GM19455 (cell line): ENCODE measurements at regions not wholly inside any gene's neighbourhood (a gene's known extent, or its start where the extent isn't known, plus 50 kb on each side); places are given as distances from the start of the nearest gene placed in this dataset.
A peak's percentile ranks its signal among the peaks of the same experiment; 100 is the strongest.
"Not testable (repeated sequence)": the region's sequence is repeated elsewhere in the genome, so short reads cannot be mapped to it uniquely, and the experiment has no call there.

ENCODE experiments used
- ATAC-seq: cut with Tn5 transposase; IDR thresholded peaks from one replicate; pipeline ENCODE4 v1.9.1; 2021; ENCODE audit not compliant: unreplicated experiment

GRCh38 chr6:72457738-72458137 lies 164.1 kb upstream of the KCNQ5 start:
- no peak for ATAC-seq

DNA sequence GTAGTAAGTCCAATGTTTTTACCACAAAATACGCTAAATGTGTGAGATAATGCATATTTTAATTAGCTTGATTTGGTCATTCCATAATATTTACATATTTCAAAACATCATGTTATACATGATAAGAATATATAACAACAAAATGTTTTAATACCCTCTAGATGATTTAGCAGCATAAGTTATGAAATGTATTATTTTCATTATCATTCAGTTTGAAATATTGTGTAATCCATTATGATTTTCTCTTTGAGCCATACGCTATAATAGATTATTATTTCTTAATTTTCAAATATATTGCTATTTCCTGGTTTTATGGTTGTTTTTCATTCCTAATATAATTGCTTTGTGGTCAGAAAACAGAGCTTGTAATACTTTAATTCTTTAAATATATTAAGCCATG lies 163.3 kb upstream of the KCNQ5 start:
- ATAC-seq: no peak

- ATAC-seq: no peak
Measured at GRCh38 chr6:72461144-72461543, 160.7 kb upstream of the KCNQ5 start.

DNA sequence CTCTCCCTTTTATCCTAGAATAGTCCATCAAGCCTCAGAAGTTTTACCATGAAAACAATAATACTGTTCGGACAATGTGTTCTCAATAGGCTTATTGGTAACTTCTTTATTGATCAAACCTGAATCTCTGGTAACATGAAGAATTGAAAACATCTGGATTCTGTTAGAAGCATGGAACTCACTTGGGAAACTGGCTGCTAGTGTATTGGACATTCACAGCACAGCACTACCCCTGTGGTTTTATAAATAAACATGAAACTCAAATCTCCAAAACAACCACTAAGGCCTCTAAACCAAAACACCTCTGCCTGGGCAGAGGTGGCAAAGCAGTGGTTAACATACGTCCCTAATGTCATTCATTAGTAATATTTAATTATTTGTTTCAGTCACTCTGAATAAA lies 157.6 kb upstream of the KCNQ5 start:
- no peak for ATAC-seq

- ATAC-seq: no peak
Measured at GRCh38 chr6:72464791-72465691, 156.8 kb upstream of the KCNQ5 start.

DNA sequence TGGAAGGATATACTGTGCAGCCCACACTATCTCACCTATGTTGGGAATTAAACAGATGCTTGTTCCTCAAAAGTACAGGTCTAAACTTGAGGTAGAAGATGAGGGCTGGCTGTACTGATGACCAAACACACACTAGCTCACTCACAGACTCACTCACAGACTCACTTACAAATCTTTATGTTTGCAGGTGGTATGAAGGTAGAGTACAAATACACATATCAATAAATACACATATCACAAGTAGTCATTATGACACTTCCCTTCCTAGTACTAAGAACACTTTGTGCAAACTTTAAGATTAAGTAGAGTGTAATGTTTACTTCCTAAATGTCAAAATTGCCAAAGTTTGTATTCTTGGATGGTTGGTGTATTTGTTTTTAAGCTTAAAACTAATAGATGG lies 155.4 kb upstream of the KCNQ5 start:
- ATAC-seq: no peak

GRCh38 chr6:72466971-72467566 lies 154.8 kb upstream of the KCNQ5 start:
- ATAC-seq: no peak

- ATAC-seq: not testable (repeated sequence)
Measured at GRCh38 chr6:72469406-72469983, 152.4 kb upstream of the KCNQ5 start.

DNA sequence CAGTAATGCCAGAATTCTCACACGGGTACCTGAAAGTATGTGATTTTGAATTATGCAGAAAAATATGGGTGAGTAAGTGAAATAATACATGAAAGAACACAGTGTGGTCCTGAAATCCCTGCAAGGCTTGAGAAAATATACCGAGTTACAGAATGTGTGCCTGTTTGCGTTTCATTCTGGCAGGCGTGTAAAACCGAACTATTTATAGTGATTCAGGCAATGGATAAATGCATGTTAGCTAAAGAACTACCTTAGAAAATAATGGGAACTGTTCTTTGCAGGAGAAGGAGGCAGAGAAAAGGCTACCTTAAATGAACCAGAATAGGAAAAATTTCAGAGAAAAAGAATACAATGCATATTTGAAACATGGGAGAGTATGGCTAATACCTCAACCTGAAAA lies 145.8 kb upstream of the KCNQ5 start:
- ATAC-seq: no peak

- no peak for ATAC-seq
Measured at GRCh38 chr6:72476646-72477045, 145.2 kb upstream of the KCNQ5 start.

GRCh38 chr6:72495441-72495840 lies 126.4 kb upstream of the KCNQ5 start:
- ATAC-seq: no peak

DNA sequence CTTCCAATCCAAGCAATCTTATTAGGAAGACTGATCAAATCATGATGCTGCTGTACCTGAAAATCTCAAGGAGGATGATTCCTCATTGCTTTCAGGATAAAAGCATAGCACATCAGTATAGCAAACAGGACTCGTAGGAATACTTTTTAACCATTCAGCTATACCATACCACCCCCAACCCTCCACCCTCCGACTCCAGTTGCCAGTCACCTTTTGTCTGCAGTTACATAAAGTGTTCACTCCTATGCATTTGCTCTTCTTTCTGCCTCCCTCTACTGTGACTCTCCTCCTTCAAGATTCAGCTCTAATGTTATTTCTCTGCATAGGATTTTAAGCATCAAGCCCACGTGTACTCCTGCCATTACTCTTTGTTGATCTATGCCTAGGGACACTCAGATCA lies 124.7 kb upstream of the KCNQ5 start:
- no peak for ATAC-seq

DNA sequence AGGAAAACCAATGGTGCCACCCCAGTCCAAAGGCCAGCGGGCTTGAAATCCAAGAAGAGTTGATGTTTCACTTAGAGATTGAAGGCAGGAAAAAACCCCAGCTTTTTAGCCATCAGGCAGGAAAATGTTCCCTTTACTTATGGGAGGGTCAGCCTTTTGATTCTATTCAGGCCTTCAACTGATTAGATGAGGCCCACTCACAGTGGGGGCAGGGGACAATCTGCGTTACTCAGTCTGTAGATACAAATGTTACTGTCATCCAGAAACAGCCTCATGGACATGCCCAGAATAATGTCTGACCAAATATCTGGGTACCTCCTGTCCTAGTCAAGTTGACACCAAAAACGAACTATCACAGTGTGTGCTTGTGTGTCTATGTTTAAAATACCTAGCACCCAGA lies 121.2 kb upstream of the KCNQ5 start:
- no peak for ATAC-seq

- ATAC-seq: no peak
Measured at GRCh38 chr6:72504406-72504805, 117.5 kb upstream of the KCNQ5 start.

- no peak for ATAC-seq
Measured at GRCh38 chr6:72505446-72505845, 116.4 kb upstream of the KCNQ5 start.

GRCh38 chr6:72519871-72520270 lies 102.0 kb upstream of the KCNQ5 start:
- no peak for ATAC-seq

- ATAC-seq: no peak
Measured at GRCh38 chr6:72521684-72522083, 100.2 kb upstream of the KCNQ5 start.

DNA sequence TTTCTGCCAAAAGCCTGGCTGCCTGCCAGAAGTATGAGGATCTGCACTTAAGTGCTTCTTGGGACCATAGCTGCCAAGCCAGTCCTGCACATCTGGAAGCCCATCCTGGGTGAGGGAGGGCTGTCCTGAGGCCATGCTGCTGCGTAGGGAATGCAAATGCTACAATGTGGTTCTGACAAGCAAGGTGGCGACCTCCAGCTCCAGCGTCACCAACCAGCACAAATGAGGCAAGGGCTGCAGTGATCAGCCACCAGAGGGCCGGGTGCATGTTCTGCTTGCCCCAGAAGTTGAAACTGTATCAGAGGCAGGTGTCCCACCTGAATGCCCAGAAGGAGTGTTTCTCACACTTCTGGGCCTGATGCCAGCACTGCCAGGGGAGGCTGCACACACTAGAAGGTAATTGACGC lies 99.1 kb upstream of the KCNQ5 start:
- ATAC-seq: peak; percentile 59

- no peak for ATAC-seq
Measured at GRCh38 chr6:72524011-72524645, 97.7 kb upstream of the KCNQ5 start.

DNA sequence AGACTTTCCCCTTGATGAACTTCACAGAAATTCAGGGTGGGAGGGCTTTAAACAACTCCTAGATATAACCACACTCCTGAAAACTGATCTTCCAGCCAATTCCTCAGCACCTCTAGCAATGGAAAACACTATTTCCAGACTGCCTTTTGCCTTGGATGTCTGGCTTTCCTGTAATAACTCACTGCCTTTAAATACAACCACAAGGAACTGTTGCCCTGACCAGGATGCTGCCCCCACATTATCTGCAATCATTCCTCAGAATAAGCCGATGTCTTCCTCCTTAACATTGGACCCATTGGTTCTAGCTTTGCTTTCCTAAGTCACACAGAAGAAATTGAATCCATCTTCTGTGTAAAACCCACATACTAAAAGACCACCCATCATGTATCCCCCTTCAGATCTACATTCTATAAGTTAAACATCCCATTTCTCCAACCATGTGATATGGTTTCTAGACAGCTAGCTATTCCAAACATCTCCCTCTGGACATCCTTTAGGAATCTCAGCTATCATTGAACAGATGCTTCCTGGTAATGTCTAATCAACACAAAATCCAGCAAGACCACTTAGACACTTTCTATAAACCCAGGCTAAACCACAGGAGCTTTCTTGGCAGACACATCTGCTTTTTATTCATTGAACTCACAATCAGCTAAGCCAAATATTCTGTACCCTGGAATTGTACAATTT lies 95.9 kb upstream of the KCNQ5 start:
- ATAC-seq: no peak

GRCh38 chr6:72530152-72530551 lies 91.7 kb upstream of the KCNQ5 start:
- no peak for ATAC-seq
